ENCODE measurements at regions not wholly inside any gene's neighbourhood (a gene's known extent, or its start where the extent isn't known, plus 50 kb on each side); places are given as distances from the start of the nearest gene placed in this dataset.

DNA sequence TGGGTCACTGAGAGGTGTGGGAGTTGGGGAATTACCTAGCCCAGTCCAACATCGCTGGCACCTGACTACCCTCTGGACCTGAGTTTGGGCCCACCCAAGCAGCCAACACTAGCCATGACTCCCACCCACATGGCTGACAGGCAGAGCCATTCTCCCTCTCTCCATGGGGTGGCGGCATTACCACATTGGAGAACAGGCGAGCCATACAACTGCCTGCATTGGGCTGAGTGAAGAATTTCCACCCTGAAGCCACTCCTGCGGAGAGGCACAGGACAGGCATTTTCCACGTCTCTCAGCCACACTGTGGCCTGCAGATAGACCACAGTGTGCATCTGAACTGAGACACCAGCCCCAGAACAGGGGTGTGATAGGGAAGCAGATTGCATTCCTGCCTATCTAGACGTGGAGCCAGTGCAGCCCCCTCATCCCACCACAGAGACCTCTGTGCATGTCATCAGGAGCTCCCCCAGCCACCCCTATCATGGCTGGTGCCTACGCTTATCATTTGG is 58.2 kb upstream of the ANTXRL start:
- peaks cover 5% of the 10 kb centered on the region for H3K27me3 Mint-ChIP-seq
- peak; percentile 80 for DNase-seq (ENCODE audit: extremely low spot score, unreplicated experiment)
- H3K36me3 Mint-ChIP-seq, result no peaks in the 10 kb centered on the region
- TF ChIP-seq, protein P1, sequence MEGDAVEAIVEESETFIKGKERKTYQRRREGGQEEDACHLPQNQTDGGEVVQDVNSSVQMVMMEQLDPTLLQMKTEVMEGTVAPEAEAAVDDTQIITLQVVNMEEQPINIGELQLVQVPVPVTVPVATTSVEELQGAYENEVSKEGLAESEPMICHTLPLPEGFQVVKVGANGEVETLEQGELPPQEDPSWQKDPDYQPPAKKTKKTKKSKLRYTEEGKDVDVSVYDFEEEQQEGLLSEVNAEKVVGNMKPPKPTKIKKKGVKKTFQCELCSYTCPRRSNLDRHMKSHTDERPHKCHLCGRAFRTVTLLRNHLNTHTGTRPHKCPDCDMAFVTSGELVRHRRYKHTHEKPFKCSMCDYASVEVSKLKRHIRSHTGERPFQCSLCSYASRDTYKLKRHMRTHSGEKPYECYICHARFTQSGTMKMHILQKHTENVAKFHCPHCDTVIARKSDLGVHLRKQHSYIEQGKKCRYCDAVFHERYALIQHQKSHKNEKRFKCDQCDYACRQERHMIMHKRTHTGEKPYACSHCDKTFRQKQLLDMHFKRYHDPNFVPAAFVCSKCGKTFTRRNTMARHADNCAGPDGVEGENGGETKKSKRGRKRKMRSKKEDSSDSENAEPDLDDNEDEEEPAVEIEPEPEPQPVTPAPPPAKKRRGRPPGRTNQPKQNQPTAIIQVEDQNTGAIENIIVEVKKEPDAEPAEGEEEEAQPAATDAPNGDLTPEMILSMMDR (conservative IDR thresholded peaks at IDR 0.05), result peak; percentile 86
- no peaks in the 10 kb centered on the region for H3K9me3 Mint-ChIP-seq
- H3K4me1 Mint-ChIP-seq (ENCODE audit: unreplicated experiment), result peaks cover 6% of the 10 kb centered on the region
- no peak overlapping the region for H3K27ac Mint-ChIP-seq
- H3K4me3 Mint-ChIP-seq, result no peak overlapping the region

- no peaks in the 10 kb centered on the region for H3K9me3 Mint-ChIP-seq
- H3K27me3 Mint-ChIP-seq, result peaks cover 5% of the 10 kb centered on the region
- no peak overlapping the region for H3K4me3 Mint-ChIP-seq
- no peaks in the 10 kb centered on the region for H3K36me3 Mint-ChIP-seq
- peak; percentile 62 for DNase-seq (ENCODE audit: extremely low spot score, unreplicated experiment)
- H3K4me1 Mint-ChIP-seq (ENCODE audit: unreplicated experiment), result peaks cover 6% of the 10 kb centered on the region
- TF ChIP-seq, protein P1 (conservative IDR thresholded peaks at IDR 0.05), result peak; percentile 76
- H3K27ac Mint-ChIP-seq, result no peak overlapping the region
Observed at GRCh38 chr10:46229144-46229563, 57.6 kb upstream of the ANTXRL start.

DNA sequence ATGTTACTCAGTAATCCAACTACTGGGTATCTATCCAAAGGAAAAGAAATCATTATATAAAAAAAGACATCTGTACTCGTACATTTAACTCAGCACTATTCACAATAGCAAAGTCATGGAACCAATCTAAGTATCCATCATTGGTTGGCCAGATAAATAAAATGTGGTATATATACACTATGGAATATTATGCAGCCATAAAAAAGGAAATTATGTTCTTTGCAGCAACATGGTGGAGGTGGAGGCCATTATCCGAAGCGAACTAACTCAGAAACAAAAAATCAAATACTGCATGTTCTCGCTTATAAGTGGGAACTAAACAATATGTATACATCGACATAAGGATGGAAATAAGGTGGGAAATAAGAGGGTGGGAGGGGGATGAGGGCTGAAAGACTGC is 56.2 kb upstream of the ANTXRL start:
- TF ChIP-seq, protein P1 (conservative IDR thresholded peaks at IDR 0.05), result no peak
- Mint-ChIP-seq H3K27me3 (peaks cover 5% of the 10 kb centered on the region), H3K9me3 (no peaks in the 10 kb centered on the region), H3K4me1 (ENCODE audit: unreplicated experiment) (peaks cover 6% of the 10 kb centered on the region), H3K36me3 (no peaks in the 10 kb centered on the region), H3K27ac (no peak overlapping the region), H3K4me3 (no peak overlapping the region)
- DNase-seq (ENCODE audit: extremely low spot score, unreplicated experiment), result no peak

- Mint-ChIP-seq H3K36me3 (no peaks in the 10 kb centered on the region), H3K27ac (no peak overlapping the region), H3K27me3 (peaks cover 5% of the 10 kb centered on the region), H3K4me3 (no peak overlapping the region), H3K4me1 (ENCODE audit: unreplicated experiment) (peaks cover 6% of the 10 kb centered on the region), H3K9me3 (no peaks in the 10 kb centered on the region)
- TF ChIP-seq, protein P1 (conservative IDR thresholded peaks at IDR 0.05), result no peak
- DNase-seq (ENCODE audit: extremely low spot score, unreplicated experiment), result peak; percentile 61
Observed at GRCh38 chr10:46231087-46231486, 55.7 kb upstream of the ANTXRL start.

- Mint-ChIP-seq H3K9me3 (no peaks in the 10 kb centered on the region), H3K4me1 (ENCODE audit: unreplicated experiment) (peaks cover 6% of the 10 kb centered on the region), H3K4me3 (no peak overlapping the region), H3K27ac (no peak overlapping the region), H3K27me3 (peaks cover 3% of the 10 kb centered on the region), H3K36me3 (no peaks in the 10 kb centered on the region)
- TF ChIP-seq, protein P1 (conservative IDR thresholded peaks at IDR 0.05), result no peak
- no peak for DNase-seq (ENCODE audit: extremely low spot score, unreplicated experiment)
Observed at GRCh38 chr10:46232084-46232483, 54.7 kb upstream of the ANTXRL start.

DNA sequence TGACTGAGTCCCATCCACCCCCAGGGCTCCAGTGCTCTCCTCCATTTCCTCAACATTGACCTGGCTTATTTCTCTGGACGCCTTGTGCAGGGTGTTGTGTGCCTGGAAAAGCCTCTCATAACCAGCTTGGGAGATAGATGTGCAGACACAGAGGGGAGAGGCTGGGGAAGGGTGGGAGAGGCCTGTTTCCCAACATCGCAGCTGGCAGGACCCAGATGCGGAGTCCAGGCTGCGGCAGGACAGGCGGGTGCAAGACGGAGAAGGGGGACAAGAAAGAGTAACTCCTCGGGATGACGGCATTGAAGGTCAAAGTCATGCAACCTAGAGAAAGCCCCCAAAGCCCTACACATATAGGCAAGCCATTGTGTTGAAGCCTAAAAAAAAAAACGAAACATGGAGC is 54.1 kb upstream of the ANTXRL start:
- no peak overlapping the region for H3K4me3 Mint-ChIP-seq
- no peaks in the 10 kb centered on the region for H3K9me3 Mint-ChIP-seq
- H3K27me3 Mint-ChIP-seq, result peaks cover 3% of the 10 kb centered on the region
- no peak for DNase-seq (ENCODE audit: extremely low spot score, unreplicated experiment)
- H3K4me1 Mint-ChIP-seq (ENCODE audit: unreplicated experiment), result peaks cover 6% of the 10 kb centered on the region
- H3K36me3 Mint-ChIP-seq, result no peaks in the 10 kb centered on the region
- H3K27ac Mint-ChIP-seq, result no peak overlapping the region
- TF ChIP-seq, protein P1 (conservative IDR thresholded peaks at IDR 0.05), result no peak

All from type B pancreatic cell (in vitro differentiated cells).